Skin epidermis (tissue), 12 donors: ENCODE measurements at regions not wholly inside any gene's neighbourhood (a gene's known extent, or its start where the extent isn't known, plus 50 kb on each side); places are given as distances from the start of the nearest gene placed in this dataset.

Experiments used
- H3K27ac ChIP-seq, 21 experiments: fragments of 200-600 bp; sonication (generic) in 11 of 21; one replicate each; pipeline ENCODE4 v1.5.0; 2020; ENCODE audit warnings: mild to moderate bottlenecking in 3 of 21, inconsistent platforms in 2 of 21, moderate library complexity in 2 of 21
- H3K4me3 ChIP-seq, 7 experiments: fragments of 200-600 bp; sonication (generic) in 2 of 7; one replicate each; pipeline ENCODE4 v1.5.0; 2020; ENCODE audit warnings: inconsistent platforms in 2 of 7, mild to moderate bottlenecking in 2 of 7, moderate library complexity in 1 of 7

- H3K4me3 ChIP-seq: no peak overlapping the region
- no peak overlapping the region for H3K27ac ChIP-seq
These were observed 397.0 kb upstream of the ARRDC4 start for GRCh38 chr15:97563516-97563915.

- no peak overlapping the region for H3K4me3 ChIP-seq
- no peak overlapping the region for H3K27ac ChIP-seq
These were observed 393.5 kb upstream of the ARRDC4 start for GRCh38 chr15:97566961-97567360.

GRCh38 chr15:97567411-97567810, 393.1 kb upstream of the ARRDC4 start:
- H3K4me3 ChIP-seq: no peak overlapping the region
- H3K27ac ChIP-seq: no peak overlapping the region

GRCh38 chr15:97576929-97577645, 383.4 kb upstream of the ARRDC4 start:
- H3K4me3 ChIP-seq: no peak overlapping the region

GRCh38 chr15:97585408-97585807, 375.1 kb upstream of the ARRDC4 start:
- Histone ChIP-seq H3K27ac (no peak overlapping the region), H3K4me3 (no peak overlapping the region)

More at GRCh38 chr15:97576929-97577645, 383.4 kb upstream of the ARRDC4 start:
- no peak overlapping the region for H3K27ac ChIP-seq

GRCh38 chr15:97592778-97593177, 367.7 kb upstream of the ARRDC4 start:
- H3K4me3 ChIP-seq: no peak overlapping the region
- H3K27ac ChIP-seq: no peak overlapping the region

- Histone ChIP-seq H3K4me3 (no peak overlapping the region), H3K27ac (no peak overlapping the region)
These were observed 362.7 kb upstream of the ARRDC4 start for GRCh38 chr15:97597801-97598200.

GRCh38 chr15:97598353-97598798, 362.1 kb upstream of the ARRDC4 start:
- no peak overlapping the region for H3K4me3 ChIP-seq
- no peak overlapping the region for H3K27ac ChIP-seq

- Histone ChIP-seq H3K27ac (no peak overlapping the region), H3K4me3 (no peak overlapping the region)
These were observed 360.3 kb upstream of the ARRDC4 start for GRCh38 chr15:97600190-97600589.

GRCh38 chr15:97604677-97605076, 355.8 kb upstream of the ARRDC4 start:
- no peak overlapping the region for H3K4me3 ChIP-seq
- H3K27ac ChIP-seq: no peak overlapping the region

GRCh38 chr15:97615114-97615513, 345.4 kb upstream of the ARRDC4 start:
- H3K4me3 ChIP-seq: no peak overlapping the region

GRCh38 chr15:97623091-97623661, 337.3 kb upstream of the ARRDC4 start:
- no peak overlapping the region for H3K4me3 ChIP-seq
- H3K27ac ChIP-seq: no peak overlapping the region

More at GRCh38 chr15:97615114-97615513, 345.4 kb upstream of the ARRDC4 start:
- no peak overlapping the region for H3K27ac ChIP-seq

- Histone ChIP-seq H3K27ac (no peak overlapping the region), H3K4me3 (no peak overlapping the region)
These were observed 332.9 kb upstream of the ARRDC4 start for GRCh38 chr15:97627634-97628033.

GRCh38 chr15:97645758-97646157, 314.7 kb upstream of the ARRDC4 start:
- no peak overlapping the region for H3K27ac ChIP-seq
- no peak overlapping the region for H3K4me3 ChIP-seq

GRCh38 chr15:97648728-97649127, 311.8 kb upstream of the ARRDC4 start:
- Histone ChIP-seq H3K4me3 (no peak overlapping the region), H3K27ac (no peak overlapping the region)

GRCh38 chr15:97652041-97652440, 308.5 kb upstream of the ARRDC4 start:
- Histone ChIP-seq H3K4me3 (no peak overlapping the region), H3K27ac (no peak overlapping the region)

GRCh38 chr15:97652700-97653167, 307.8 kb upstream of the ARRDC4 start:
- Histone ChIP-seq H3K4me3 (no peak overlapping the region), H3K27ac (no peak overlapping the region)

- no peak overlapping the region for H3K4me3 ChIP-seq
- no peak overlapping the region for H3K27ac ChIP-seq
These were observed 306.6 kb upstream of the ARRDC4 start for GRCh38 chr15:97653896-97654295.

GRCh38 chr15:97654481-97655076, 305.9 kb upstream of the ARRDC4 start:
- H3K27ac ChIP-seq: no peak overlapping the region
- no peak overlapping the region for H3K4me3 ChIP-seq

- no peak overlapping the region for H3K4me3 ChIP-seq
- no peak overlapping the region for H3K27ac ChIP-seq
These were observed 298.7 kb upstream of the ARRDC4 start for GRCh38 chr15:97661796-97662195.

GRCh38 chr15:97672586-97672985, 287.9 kb upstream of the ARRDC4 start:
- Histone ChIP-seq H3K4me3 (no peak overlapping the region), H3K27ac (no peak overlapping the region)
